ENCODE measurements at regions not wholly inside any gene's neighbourhood (a gene's known extent, or its start where the extent isn't known, plus 50 kb on each side); places are given as distances from the start of the nearest gene placed in this dataset.

GRCh38 chr6:167552961-167553735 lies 228.3 kb downstream of the TTLL2 start (continued):
- TF ChIP-seq ZNF644 (CRISPR knock-in tag; IDR thresholded peaks at IDR 0.05; ENCODE audit: low read depth) (0 out of 2 replicates have a peak, but pooled peaks have one; percentile 25), NR2F1 (CRISPR knock-in tag; IDR thresholded peaks at IDR 0.05) (peak in 1 of 2 experiments; percentile 35; a peak in 1 of 4 replicates), ATF7 (IDR thresholded peaks at IDR 0.05) (no peak), ATF7 (CRISPR knock-in tag; IDR thresholded peaks at IDR 0.05) (no peak), ARID5B (CRISPR knock-in tag; IDR thresholded peaks at IDR 0.05) (0 out of 2 replicates have a peak, but pooled peaks have one; percentile 19), ZFP37 (CRISPR knock-in tag; IDR thresholded peaks at IDR 0.05; ENCODE audit: borderline replicate concordance) (no peak), SMAD3 (CRISPR knock-in tag; IDR thresholded peaks at IDR 0.05) (no peak), ZNF713 (CRISPR knock-in tag; IDR thresholded peaks at IDR 0.05) (no peak), PATZ1 (CRISPR knock-in tag; IDR thresholded peaks at IDR 0.05) (peak; percentile 28; the same call in 1 of the 2 replicates), SALL1 (CRISPR knock-in tag; IDR thresholded peaks at IDR 0.05) (peak; percentile 32; the same call in 1 of the 2 replicates)
